DOHH2 (cell line): ENCODE measurements at regions not wholly inside any gene's neighbourhood (a gene's known extent, or its start where the extent isn't known, plus 50 kb on each side); places are given as distances from the start of the nearest gene placed in this dataset.

Source experiments
- H3F3A ChIP-seq: fragments of 200-600 bp; sonication (generic), shearing (Covaris generic); 2 replicates; pipeline ENCODE4 v1.6.0; 2016; ENCODE audit warnings: antibody characterized with exemption, mild to moderate bottlenecking; ENCODE audit not compliant: control insufficient read depth, insufficient read depth
- H3K27ac ChIP-seq: fragments of 200-600 bp; sonication (generic); 2 replicates; pipeline ENCODE4 v1.5.1; 2014; ENCODE audit warnings: low read depth, mild to moderate bottlenecking, low read length, moderate library complexity
- H3K27me3 ChIP-seq: fragments of 200-600 bp; sonication (generic); 2 replicates; pipeline ENCODE4 v1.6.1; 2014; ENCODE audit warnings: mild to moderate bottlenecking, low read length, mixed read lengths; ENCODE audit not compliant: control insufficient read depth
- H3K36me3 ChIP-seq: fragments of 200-600 bp; sonication (generic); 2 replicates; pipeline ENCODE4 v1.6.1; 2014; ENCODE audit warnings: mild to moderate bottlenecking, low read length, moderate library complexity, mixed read lengths; ENCODE audit not compliant: control insufficient read depth
- H3K4me1 ChIP-seq: fragments of 200-600 bp; sonication (generic); 2 replicates; pipeline ENCODE4 v1.6.1; 2014; ENCODE audit warnings: mild to moderate bottlenecking, low read length, mixed read lengths; ENCODE audit not compliant: control insufficient read depth
- H3K4me2 ChIP-seq: fragments of 200-600 bp; sonication (generic); 2 replicates; pipeline ENCODE4 v1.6.0; 2014; ENCODE audit warnings: mild to moderate bottlenecking, low read length, moderate library complexity
- H3K4me3 ChIP-seq: fragments of 200-600 bp; sonication (generic); 2 replicates; pipeline ENCODE4 v1.5.1; 2014; ENCODE audit warnings: mild to moderate bottlenecking, low read length, mixed read lengths
- H3K79me2 ChIP-seq: fragments of 200-600 bp; sonication (generic); 2 replicates; pipeline ENCODE4 v1.6.1; 2014; ENCODE audit warnings: mild to moderate bottlenecking, low read length, mixed read lengths; ENCODE audit not compliant: control insufficient read depth
- H3K9me2 ChIP-seq: fragments of 200-600 bp; sonication (generic); replicated peaks from 2 replicates; pipeline ENCODE4 v1.6.1; 2014; ENCODE audit warnings: mild to moderate bottlenecking, low read length, mixed read lengths; ENCODE audit not compliant: control insufficient read depth
- H3K9me3 ChIP-seq: fragments of 200-600 bp; sonication (generic); 2 replicates; pipeline ENCODE4 v1.6.1; 2014; ENCODE audit warnings: antibody characterized with exemption, low read length, mixed read lengths; ENCODE audit not compliant: control insufficient read depth, insufficient read depth
- H4K20me1 ChIP-seq: fragments of 200-600 bp; sonication (generic); 2 replicates; pipeline ENCODE4 v1.6.0; 2014; ENCODE audit warnings: low read depth, mild to moderate bottlenecking, antibody characterized with exemption, low read length, moderate library complexity; ENCODE audit not compliant: control insufficient read depth, insufficient read depth
- CTCF ChIP-seq: fragments of 200-600 bp; sonication (generic); IDR thresholded peaks from one replicate; pipeline ENCODE4 v1.5.1; 2014; ENCODE audit warnings: antibody characterized with exemption, mild to moderate bottlenecking, low read depth, low read length; ENCODE audit not compliant: poor library complexity, severe bottlenecking
- EZH2phosphoT487 ChIP-seq: fragments of 200-600 bp; sonication (generic); IDR thresholded peaks from 2 replicates; pipeline ENCODE4 v1.6.1; 2017; ENCODE audit warnings: borderline replicate concordance, mild to moderate bottlenecking, antibody characterized with exemption, low read length, moderate library complexity, mixed read lengths

- no peaks in the 10 kb centered on the region for H3F3A ChIP-seq
- H3K79me2 ChIP-seq, result no peaks in the 10 kb centered on the region
- H3K36me3 ChIP-seq, result no peaks in the 10 kb centered on the region
- H3K9me2 ChIP-seq, result no peaks in the 10 kb centered on the region
- no peaks in the 10 kb centered on the region for H3K4me1 ChIP-seq
- TF ChIP-seq EZH2phosphoT487, result no peak
- peaks cover 24% of the 10 kb centered on the region; the same call in 1 of the 2 replicates for H3K9me3 ChIP-seq
- H4K20me1 ChIP-seq, result no peaks in the 10 kb centered on the region
- H3K27ac ChIP-seq, result no peak overlapping the region
- no peak overlapping the region for H3K4me2 ChIP-seq
- no peaks in the 10 kb centered on the region for H3K27me3 ChIP-seq
- no peak overlapping the region for H3K4me3 ChIP-seq
Observed at GRCh38 chr10:133021963-133022775, 65.6 kb upstream of the ADGRA1 start.

GRCh38 chr10:133021116-133021962 is 66.4 kb upstream of the ADGRA1 start:
- Histone ChIP-seq H3K9me3 (peaks cover 28% of the 10 kb centered on the region; the same call in 1 of the 2 replicates), H4K20me1 (no peaks in the 10 kb centered on the region), H3K36me3 (no peaks in the 10 kb centered on the region), H3K4me1 (no peaks in the 10 kb centered on the region), H3K79me2 (no peaks in the 10 kb centered on the region), H3K4me3 (no peak overlapping the region), H3K27ac (no peak overlapping the region), H3F3A (no peaks in the 10 kb centered on the region), H3K4me2 (no peak overlapping the region), H3K9me2 (no peaks in the 10 kb centered on the region), H3K27me3 (no peaks in the 10 kb centered on the region)
- TF ChIP-seq CTCF (no peak), EZH2phosphoT487 (no peak)

- no peak overlapping the region for H3K27ac ChIP-seq
- no peaks in the 10 kb centered on the region for H3K36me3 ChIP-seq
- no peaks in the 10 kb centered on the region for H3K27me3 ChIP-seq
- no peaks in the 10 kb centered on the region for H3K9me2 ChIP-seq
- no peak overlapping the region for H3K4me2 ChIP-seq
- H3K4me1 ChIP-seq, result no peaks in the 10 kb centered on the region
- H4K20me1 ChIP-seq, result no peaks in the 10 kb centered on the region
- H3K79me2 ChIP-seq, result no peaks in the 10 kb centered on the region
- H3K9me3 ChIP-seq, result peaks cover 35% of the 10 kb centered on the region; the same call in 1 of the 2 replicates
- no peak for TF ChIP-seq EZH2phosphoT487
- TF ChIP-seq CTCF, result no peak
- no peaks in the 10 kb centered on the region for H3F3A ChIP-seq
- no peak overlapping the region for H3K4me3 ChIP-seq
Observed at GRCh38 chr10:133020193-133020817, 67.4 kb upstream of the ADGRA1 start.
